HepG2 (cell line): ENCODE measurements at regions not wholly inside any gene's neighbourhood (a gene's known extent, or its start where the extent isn't known, plus 50 kb on each side); places are given as distances from the start of the nearest gene placed in this dataset.

Source experiments
- ATAC-seq: fragments of 200-7000 bp; cut with Tn5 transposase; 3 replicates; pipeline ENCODE4 v1.9.1; 2020; ENCODE audit warnings: mild to moderate bottlenecking, moderate library complexity
- BruUV-seq: library from RNA; stranded (reverse); fragments of 400-500 nt; replicated peaks from 2 replicates; lab custom pipeline; 2021; lab: Mats Ljungman, UMichigan
- CTCF ChIA-PET: fragments of 300-600 bp; formaldehyde crosslinking; extraction: SDS; loops from one replicate; lab custom pipeline; 2021; ENCODE audit warnings: low total read pairs, inconsistent platforms, low intra/inter-chr PET ratio; lab: Yijun Ruan, JAX
- POLR2A ChIA-PET: fragments of 350-600 bp; sonication (Branson Sonifier 250); formaldehyde crosslinking; loops from one replicate; lab custom pipeline; 2020; ENCODE audit warnings: antibody characterized with exemption, inconsistent platforms; lab: Yijun Ruan, JAX
- DNase-seq: peaks from one replicate; pipeline ENCODE4 v3.0.0-alpha.2; 2015; ENCODE audit warnings: low spot score
- FAIRE-seq: peaks from 3 replicates; lab custom pipeline; 2011; peaks lifted over from hg19 to GRCh38; lab: Jason Lieb, UNC
- H2AFZ ChIP-seq: one replicate; pipeline ENCODE4 v1.6.1; 2011; ENCODE audit warnings: low read length, inconsistent platforms
- H3K27ac ChIP-seq: fragments of 300-600 bp; 3 replicates; pipeline ENCODE4 v1.8.0; 2011; ENCODE audit warnings: mixed run types, mild to moderate bottlenecking, mixed read lengths, low read length, inconsistent platforms; ENCODE audit not compliant: insufficient read depth; ENCODE audit errors: extremely low read length
- H3K27me3 ChIP-seq, 2 experiments: fragments of 200-600 bp in 1 of 2; 2 replicates in 1 of 2; 3 replicates in 1 of 2; pipeline versions ENCODE4 v1.6.0 to v1.8.0; 2011; ENCODE audit warnings: low read length in 2 of 2, mild to moderate bottlenecking in 2 of 2, moderate library complexity in 2 of 2, inconsistent platforms in 1 of 2; ENCODE audit not compliant: insufficient read depth in 2 of 2, control insufficient read depth in 1 of 2
- H3K36me3 ChIP-seq, 2 experiments: fragments of 200-600 bp in 1 of 2; replicated peaks in 1 of 2; 2 replicates in 1 of 2; 3 replicates in 1 of 2; pipeline versions ENCODE4 v1.5.1 to v1.8.0; 2011; ENCODE audit warnings: low read length in 2 of 2, inconsistent platforms in 1 of 2; ENCODE audit not compliant: insufficient read depth in 2 of 2, control insufficient read depth in 1 of 2
- H3K4me1 ChIP-seq: 2 replicates; pipeline ENCODE4 v1.5.1; 2012; ENCODE audit warnings: low read length, inconsistent platforms; ENCODE audit not compliant: insufficient read depth
- H3K4me2 ChIP-seq: 2 replicates; pipeline ENCODE4 v1.6.0; 2011; ENCODE audit warnings: low read depth, low read length, inconsistent platforms
- H3K4me3 ChIP-seq, 3 experiments: fragments of 200-600 bp in 1 of 3; sonication (generic), shearing (Covaris generic) in 1 of 3; replicated peaks in 1 of 3; 2 replicates each; pipeline ENCODE4 v1.5.1; 2011 to 2016; ENCODE audit warnings: low read length in 3 of 3, inconsistent platforms in 2 of 3, low read depth in 2 of 3, mild to moderate bottlenecking in 2 of 3, control low read depth in 1 of 3, mixed read lengths in 1 of 3; ENCODE audit not compliant: insufficient read depth in 1 of 3
- H3K79me2 ChIP-seq: one replicate; pipeline ENCODE4 v1.6.1; 2011; ENCODE audit warnings: low read length, inconsistent platforms; ENCODE audit not compliant: insufficient read depth
- H3K9ac ChIP-seq: 2 replicates; pipeline ENCODE4 v1.6.0; 2011; ENCODE audit warnings: mild to moderate bottlenecking, low read depth, low read length, inconsistent platforms; ENCODE audit not compliant: insufficient read depth
- H3K9me3 ChIP-seq: 2 replicates; pipeline ENCODE4 v1.5.1; 2012; ENCODE audit warnings: mild to moderate bottlenecking, low read length
- H4K20me1 ChIP-seq: 2 replicates; pipeline ENCODE4 v1.6.0; 2011; ENCODE audit warnings: inconsistent platforms, mild to moderate bottlenecking, low read length, moderate library complexity; ENCODE audit not compliant: insufficient read depth
- ATF7-NPFF ChIP-seq: sonication (generic); formaldehyde crosslinking; IDR thresholded peaks from 2 replicates; pipeline ENCODE4 v1.8.1; 2023; ENCODE audit warnings: mild to moderate bottlenecking, low read depth, missing genetic modification reagents, moderate library complexity
- CSRNP2 ChIP-seq: sonication (generic); formaldehyde crosslinking; conservative IDR thresholded peaks from 2 replicates; pipeline ENCODE4 v1.8.0; 2022; ENCODE audit warnings: low read depth, missing genetic modification reagents
- HMGA1 ChIP-seq: sonication (generic); formaldehyde crosslinking; conservative IDR thresholded peaks from 2 replicates; pipeline ENCODE4 v1.4.0; 2020; ENCODE audit warnings: missing genetic modification reagents
- HNRNPUL1 ChIP-seq: fragments of 200-400 bp; formaldehyde crosslinking; IDR thresholded peaks from 2 replicates; pipeline ENCODE4 v1.6.1; 2017; ENCODE audit warnings: low read depth, mild to moderate bottlenecking, low read length, moderate library complexity
- KAT2B ChIP-seq: fragments of 150-350 bp; IDR thresholded peaks from 2 replicates; pipeline ENCODE4 v1.6.1; 2014; ENCODE audit warnings: low read depth, low read length, borderline replicate concordance
- MTF2 ChIP-seq: sonication (generic); formaldehyde crosslinking; IDR thresholded peaks from 2 replicates; pipeline ENCODE4 v1.5.0; 2020; ENCODE audit warnings: missing genetic modification reagents, borderline replicate concordance
- NPAS2 ChIP-seq: sonication (generic); formaldehyde crosslinking; IDR thresholded peaks from 2 replicates; pipeline ENCODE4 v1.8.0; 2022; ENCODE audit warnings: mild to moderate bottlenecking, missing genetic modification reagents, borderline replicate concordance
- PAXIP1 ChIP-seq: sonication (generic); formaldehyde crosslinking; conservative IDR thresholded peaks from 2 replicates; pipeline ENCODE4 v1.4.0; 2020; ENCODE audit warnings: mild to moderate bottlenecking, missing genetic modification reagents, moderate library complexity
- SPEN ChIP-seq: sonication (generic); formaldehyde crosslinking; IDR thresholded peaks from 2 replicates; pipeline ENCODE4 v1.5.1; 2020; ENCODE audit warnings: low read depth, mild to moderate bottlenecking, missing genetic modification reagents
- ZNF570 ChIP-seq: sonication (generic); formaldehyde crosslinking; IDR thresholded peaks from 2 replicates; pipeline ENCODE4 v1.4.0; 2020; ENCODE audit warnings: mild to moderate bottlenecking, missing genetic modification reagents, borderline replicate concordance
- ZNF839 ChIP-seq: sonication (generic); formaldehyde crosslinking; IDR thresholded peaks from 2 replicates; pipeline ENCODE4 v1.4.0; 2020; ENCODE audit warnings: missing genetic modification reagents, mild to moderate bottlenecking, borderline replicate concordance
- ZSCAN5A ChIP-seq: sonication (generic); formaldehyde crosslinking; IDR thresholded peaks from 2 replicates; pipeline ENCODE4 v1.8.0; 2022; ENCODE audit warnings: mild to moderate bottlenecking, missing genetic modification reagents, borderline replicate concordance
- WGBS: methylation state at CpG from one replicate; pipeline ENCODE4 v1.1.6; 2017; ENCODE audit warnings: low lambda C conversion rate; 5-methylcytosine and 5-hydroxymethylcytosine counted together
- in situ Hi-C: cut with HindIII; loops from 2 replicates; pipeline ENCODE4 v1.10.0; 2017; ENCODE audit warnings: low pct_unique_long_range_greater_than_20kb; ENCODE audit not compliant: extremely low pct_ligation_motif_present
- intact Hi-C: fragments of 100-400 bp; cut with micrococcal nuclease; formaldehyde crosslinking; loops from one replicate; pipeline ENCODE4 v1.10.0; 2022; ENCODE audit not compliant: unreplicated experiment

- ATAC-seq = no peak
- no peak overlapping the region for H2AFZ ChIP-seq
- TF ChIP-seq ZSCAN5A (CRISPR knock-in tag) = no peak
- no peak for TF ChIP-seq ZNF839 (CRISPR knock-in tag)
- TF ChIP-seq, all 625 proteins: peak for 0
- CTCF ChIA-PET = no interaction called here
- no peak overlapping the region for H3K9ac ChIP-seq
- DNase-seq (no peak), FAIRE-seq (no peak)
- no peak overlapping the region for H3K27ac ChIP-seq
- H3K4me2 ChIP-seq = no peak overlapping the region
- no peak overlapping the region for H3K4me3 ChIP-seq
- no peaks in the 10 kb centered on the region for H3K4me1 ChIP-seq
- BruUV-seq = no TSS peak
- H4K20me1 ChIP-seq = no peaks in the 10 kb centered on the region
- 0% methylated on average over 1 of the region's 1 CpG for WGBS
- POLR2A ChIA-PET = no interaction called here
- H3K79me2 ChIP-seq = no peaks in the 10 kb centered on the region
- intact Hi-C loops = no loop called here
- H3K36me3 ChIP-seq = no peaks in the 10 kb centered on the region
- no peaks in the 10 kb centered on the region for H3K27me3 ChIP-seq
- in situ Hi-C loops = no loop called here
- peaks cover 19% of the 10 kb centered on the region for H3K9me3 ChIP-seq
These were observed 369.8 kb upstream of the FAT3 start for GRCh38 chr11:91854780-91855179.

GRCh38 chr11:91854171-91854570 is 370.4 kb upstream of the FAT3 start:
- no peak for FAIRE-seq
- no peaks in the 10 kb centered on the region for H3K36me3 ChIP-seq
- no peak for ATAC-seq
- no peak overlapping the region for H2AFZ ChIP-seq
- no peaks in the 10 kb centered on the region for H4K20me1 ChIP-seq
- no peak overlapping the region for H3K4me2 ChIP-seq
- H3K9me3 ChIP-seq = peaks cover 13% of the 10 kb centered on the region
- in situ Hi-C loops (no loop called here), intact Hi-C loops (no loop called here)
- no peaks in the 10 kb centered on the region for H3K79me2 ChIP-seq
- H3K9ac ChIP-seq = no peak overlapping the region
- no peak overlapping the region for H3K27ac ChIP-seq
- no peak overlapping the region for H3K4me3 ChIP-seq
- CTCF ChIA-PET = no interaction called here
- BruUV-seq = no TSS peak
- H3K4me1 ChIP-seq = no peaks in the 10 kb centered on the region
- DNase-seq = no peak
- POLR2A ChIA-PET = no interaction called here
- no peaks in the 10 kb centered on the region for H3K27me3 ChIP-seq
- TF ChIP-seq SPEN (no peak), HNRNPUL1 (no peak), HMGA1 (CRISPR knock-in tag) (no peak), NPAS2 (no peak), PAXIP1 (CRISPR knock-in tag) (no peak), ZNF570 (CRISPR knock-in tag) (no peak), ATF7-NPFF (CRISPR knock-in tag) (no peak), MTF2 (no peak), CSRNP2 (CRISPR knock-in tag) (no peak), KAT2B (no peak)
